GM21447 (cell line): ENCODE measurements at regions not wholly inside any gene's neighbourhood (a gene's known extent, or its start where the extent isn't known, plus 50 kb on each side); places are given as distances from the start of the nearest gene placed in this dataset.
"Not testable (repeated sequence)": the region's sequence is repeated elsewhere in the genome, so short reads cannot be mapped to it uniquely, and the experiment has no call there.

Experiments used
- ATAC-seq: cut with Tn5 transposase; IDR thresholded peaks from one replicate; pipeline ENCODE4 v1.9.1; 2021; ENCODE audit not compliant: unreplicated experiment

GRCh38 chr5:103389846-103390245 lies 131.3 kb downstream of the MACIR start:
- ATAC-seq, result no peak

- ATAC-seq, result no peak
Observed at GRCh38 chr5:103389357-103389756, 130.8 kb downstream of the MACIR start.

- ATAC-seq, result no peak
Observed at GRCh38 chr5:103385722-103386121, 127.2 kb downstream of the MACIR start.

GRCh38 chr5:103377638-103378037 lies 119.1 kb downstream of the MACIR start:
- ATAC-seq, result not testable (repeated sequence)

- no peak for ATAC-seq
Observed at GRCh38 chr5:103375863-103376591, 117.5 kb downstream of the MACIR start.

- ATAC-seq, result no peak
Observed at GRCh38 chr5:103375350-103375749, 116.8 kb downstream of the MACIR start.

- ATAC-seq, result no peak
Observed at GRCh38 chr5:103374473-103374963, 116.0 kb downstream of the MACIR start.

GRCh38 chr5:103373597-103374472 lies 115.3 kb downstream of the MACIR start:
- ATAC-seq, result no peak

GRCh38 chr5:103371046-103371607 lies 112.6 kb downstream of the MACIR start:
- ATAC-seq, result no peak

GRCh38 chr5:103369125-103370120 lies 110.9 kb downstream of the MACIR start:
- ATAC-seq, result no peak

GRCh38 chr5:103367702-103368101 lies 109.1 kb downstream of the MACIR start:
- no peak for ATAC-seq

GRCh38 chr5:103366918-103367549 lies 108.5 kb downstream of the MACIR start:
- no peak for ATAC-seq

- ATAC-seq, result no peak
Observed at GRCh38 chr5:103364074-103364473, 105.5 kb downstream of the MACIR start.

- ATAC-seq, result no peak
Observed at GRCh38 chr5:103362211-103362610, 103.6 kb downstream of the MACIR start.

- no peak for ATAC-seq
Observed at GRCh38 chr5:103360475-103360874, 101.9 kb downstream of the MACIR start.

- no peak for ATAC-seq
Observed at GRCh38 chr5:103358305-103358995, 99.9 kb downstream of the MACIR start.

- no peak for ATAC-seq
Observed at GRCh38 chr5:103357636-103358035, 99.1 kb downstream of the MACIR start.

- no peak for ATAC-seq
Observed at GRCh38 chr5:103356350-103357091, 98.0 kb downstream of the MACIR start.

GRCh38 chr5:103355579-103355978 lies 97.0 kb downstream of the MACIR start:
- no peak for ATAC-seq
